DLD1 (cell line): ENCODE measurements at regions not wholly inside any gene's neighbourhood (a gene's known extent, or its start where the extent isn't known, plus 50 kb on each side); places are given as distances from the start of the nearest gene placed in this dataset.
"Not testable (repeated sequence)": the region's sequence is repeated elsewhere in the genome, so short reads cannot be mapped to it uniquely, and the experiment has no call there.

ENCODE experiments used
- in situ Hi-C: cut with HindIII; loops from 2 replicates; pipeline ENCODE4 v1.10.0; 2017; ENCODE audit warnings: low sequenced_read_pairs

GRCh38 chr10:10731366-10731765 lies 286.3 kb upstream of the CELF2 start:
- in situ Hi-C loops, result no loop called here

DNA sequence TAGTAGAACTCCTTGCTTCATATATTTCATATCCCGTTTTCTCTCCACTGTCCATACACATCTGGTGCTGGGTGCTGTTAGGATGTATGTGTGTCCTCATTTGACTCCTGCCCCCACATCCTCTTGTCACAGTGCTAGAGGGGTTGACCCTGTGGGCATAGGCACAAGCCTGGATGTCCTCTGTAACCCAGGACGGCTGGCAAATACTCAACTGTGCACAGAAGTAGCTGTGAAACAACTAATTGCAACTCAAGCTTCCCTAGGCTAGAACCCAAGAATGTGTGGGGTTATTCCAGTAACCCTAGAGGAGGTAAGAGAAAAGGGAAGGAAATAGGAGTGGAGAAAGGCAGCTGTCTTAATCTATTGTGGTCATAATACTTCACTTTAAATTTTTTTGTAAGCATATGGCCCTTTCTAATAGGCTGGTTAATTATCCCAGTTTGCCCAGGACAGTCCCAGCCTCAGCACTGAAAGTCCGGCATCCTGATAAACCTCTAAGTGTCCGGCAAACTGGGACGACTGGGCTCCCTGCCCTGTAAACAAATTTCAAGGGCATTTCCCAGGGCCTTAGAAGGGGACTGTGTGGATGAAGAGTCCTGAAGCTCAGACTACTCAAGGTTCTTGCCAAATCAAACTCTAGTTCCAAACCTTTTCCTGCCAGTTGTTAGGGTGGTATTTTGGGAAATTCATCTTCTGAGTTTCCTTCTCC lies 283.2 kb upstream of the CELF2 start:
- in situ Hi-C loops, result no loop called here

DNA sequence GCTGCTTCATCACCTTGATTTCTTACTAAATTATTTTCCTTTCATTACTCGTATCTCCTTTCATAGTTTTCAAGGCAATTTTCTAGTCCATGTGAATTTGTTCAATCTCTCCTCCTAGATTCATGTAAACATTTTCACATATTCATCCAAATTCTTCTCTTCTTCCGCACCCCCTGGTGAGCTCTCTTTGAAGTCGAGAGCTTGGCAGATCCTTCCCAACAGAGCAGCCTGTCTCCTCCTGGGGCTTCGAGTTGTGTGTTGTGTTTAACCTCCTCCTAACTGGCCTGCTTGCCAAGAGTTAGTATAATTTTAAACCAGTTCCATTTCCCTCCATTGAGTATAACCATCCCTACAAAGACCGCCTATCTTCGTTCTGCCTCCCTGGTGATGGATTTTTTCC lies 272.4 kb upstream of the CELF2 start:
- in situ Hi-C loops, result no loop called here

GRCh38 chr10:10755490-10755889 lies 262.2 kb upstream of the CELF2 start:
- in situ Hi-C loops, result no loop called here

DNA sequence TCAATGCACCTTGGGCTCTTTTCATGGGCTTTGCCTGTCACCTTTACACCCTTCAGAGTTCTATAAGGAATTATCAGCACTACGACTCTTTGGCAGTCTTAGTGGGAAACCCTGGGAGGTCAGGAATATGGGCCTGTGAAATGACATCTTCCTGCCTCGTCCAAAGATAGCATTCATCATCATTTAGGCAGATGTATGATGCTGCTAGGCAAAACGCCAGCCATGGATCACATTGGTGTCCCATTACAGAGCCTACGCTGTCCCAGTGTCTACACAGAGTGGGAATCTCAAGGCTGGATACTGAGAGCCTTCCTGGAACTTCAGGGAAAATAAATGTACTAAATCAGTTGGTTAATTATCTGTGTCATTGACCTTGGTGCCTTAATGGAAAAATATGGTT lies 259.4 kb upstream of the CELF2 start:
- in situ Hi-C loops, result no loop called here

- in situ Hi-C loops, result not testable (repeated sequence)
Measured at GRCh38 chr10:10759806-10760205, 257.9 kb upstream of the CELF2 start.

DNA sequence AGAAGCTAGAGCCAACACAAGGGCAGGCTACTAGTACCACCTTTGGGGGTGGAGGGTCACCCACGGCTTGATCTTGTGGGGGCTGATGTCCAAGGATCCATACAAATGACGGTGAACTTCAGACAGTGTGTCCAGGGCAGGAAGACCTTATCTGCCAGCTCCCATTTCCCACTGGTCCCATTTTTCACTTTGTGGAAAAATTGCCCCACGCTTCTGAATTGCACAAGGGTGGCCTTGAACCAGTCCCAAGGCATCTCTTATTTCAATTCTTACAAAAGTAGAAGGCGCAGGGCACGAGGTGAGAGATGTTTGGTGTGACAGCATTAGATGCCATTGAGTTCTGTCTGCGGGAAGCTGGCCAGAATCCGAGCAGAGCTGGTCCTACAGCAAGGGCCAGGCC lies 252.7 kb upstream of the CELF2 start:
- in situ Hi-C loops, result no loop called here

DNA sequence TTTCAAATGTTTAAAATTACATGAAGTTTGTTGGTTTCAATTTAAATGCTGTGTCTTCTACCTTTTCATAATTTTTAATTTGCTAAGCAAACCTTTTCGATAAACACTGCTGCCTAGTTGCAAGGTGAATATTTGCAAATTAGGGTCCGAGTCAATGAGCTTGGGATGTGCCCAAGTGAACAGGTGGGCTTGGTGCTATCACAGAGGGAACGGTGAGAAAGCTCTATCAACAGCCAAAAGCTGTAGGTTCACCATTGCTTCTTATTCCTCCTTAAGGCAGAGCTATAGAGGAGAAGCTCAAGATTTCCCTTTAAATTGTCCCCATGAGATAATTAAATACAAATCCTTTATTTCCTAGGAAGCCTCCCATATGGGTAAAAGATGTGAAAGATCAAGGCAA lies 245.3 kb upstream of the CELF2 start:
- in situ Hi-C loops, result no loop called here

GRCh38 chr10:10772874-10773508 lies 244.7 kb upstream of the CELF2 start:
- in situ Hi-C loops, result no loop called here

- in situ Hi-C loops, result no loop called here
Measured at GRCh38 chr10:10774416-10774815, 243.3 kb upstream of the CELF2 start.

- in situ Hi-C loops, result no loop called here
Measured at GRCh38 chr10:10776363-10776762, 241.3 kb upstream of the CELF2 start.

GRCh38 chr10:10777279-10777678 lies 240.4 kb upstream of the CELF2 start:
- in situ Hi-C loops, result no loop called here

- in situ Hi-C loops, result no loop called here
Measured at GRCh38 chr10:10777723-10778122, 239.9 kb upstream of the CELF2 start.

- in situ Hi-C loops, result no loop called here
Measured at GRCh38 chr10:10778959-10779358, 238.7 kb upstream of the CELF2 start.

DNA sequence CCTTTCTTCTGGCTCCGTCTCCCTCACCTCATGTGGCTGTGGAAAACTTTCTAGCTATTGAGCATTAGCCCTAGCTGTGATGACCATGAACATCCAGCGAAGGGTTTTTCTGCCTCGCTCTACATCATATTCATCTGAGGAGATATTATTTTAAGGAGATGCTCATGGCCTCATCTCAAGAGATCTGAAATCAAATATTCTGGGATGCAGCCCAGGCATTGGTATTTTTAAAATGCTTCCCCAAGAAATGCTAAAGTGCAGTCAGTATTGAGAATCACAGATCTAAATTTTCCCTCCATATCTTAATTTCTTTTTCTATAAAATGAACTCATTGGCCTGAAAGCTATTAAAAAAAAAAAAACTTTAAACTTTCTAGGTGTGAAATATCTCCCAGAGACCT lies 238.2 kb upstream of the CELF2 start:
- in situ Hi-C loops, result no loop called here

DNA sequence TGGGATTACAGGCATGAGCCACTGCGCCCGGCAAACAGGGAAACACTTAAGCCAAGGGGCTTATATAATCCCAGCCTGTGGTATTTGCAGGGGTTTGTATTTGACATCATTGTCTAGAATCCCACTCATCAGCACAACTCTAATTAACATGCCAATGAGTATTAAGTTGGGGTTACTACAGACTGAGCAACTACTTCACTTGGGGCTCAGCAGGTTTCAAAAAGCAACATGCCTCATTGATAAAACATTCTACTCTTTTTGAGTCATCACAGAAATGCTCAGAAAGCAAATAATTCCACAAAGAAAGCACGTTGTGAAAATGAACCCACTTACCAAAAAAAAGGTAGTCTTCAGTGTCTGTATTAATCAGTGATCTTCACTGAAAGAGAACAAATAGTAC lies 236.9 kb upstream of the CELF2 start:
- in situ Hi-C loops, result no loop called here

GRCh38 chr10:10782603-10783002 lies 235.1 kb upstream of the CELF2 start:
- in situ Hi-C loops, result no loop called here

DNA sequence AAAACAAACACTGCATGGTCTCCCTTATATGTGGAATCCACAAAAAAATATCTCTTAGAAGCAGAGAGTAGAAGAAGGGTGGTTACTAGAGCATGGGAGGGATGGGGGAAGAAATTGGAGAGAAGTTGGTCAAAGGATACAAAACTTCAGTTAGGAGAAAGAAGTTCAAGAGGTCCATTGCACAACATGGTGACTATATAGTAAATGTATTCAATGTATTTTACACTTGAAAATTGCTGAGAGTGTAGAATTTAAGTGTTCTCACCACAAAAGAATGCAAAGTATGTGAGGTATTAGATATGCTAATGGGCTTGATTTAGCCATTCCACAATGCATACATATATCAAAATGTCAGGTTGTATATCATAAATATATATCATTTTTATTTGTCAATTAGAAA lies 232.0 kb upstream of the CELF2 start:
- in situ Hi-C loops, result no loop called here

GRCh38 chr10:10786109-10787090 lies 231.3 kb upstream of the CELF2 start:
- in situ Hi-C loops, result no loop called here

GRCh38 chr10:10787586-10787985 lies 230.1 kb upstream of the CELF2 start:
- in situ Hi-C loops, result no loop called here

DNA sequence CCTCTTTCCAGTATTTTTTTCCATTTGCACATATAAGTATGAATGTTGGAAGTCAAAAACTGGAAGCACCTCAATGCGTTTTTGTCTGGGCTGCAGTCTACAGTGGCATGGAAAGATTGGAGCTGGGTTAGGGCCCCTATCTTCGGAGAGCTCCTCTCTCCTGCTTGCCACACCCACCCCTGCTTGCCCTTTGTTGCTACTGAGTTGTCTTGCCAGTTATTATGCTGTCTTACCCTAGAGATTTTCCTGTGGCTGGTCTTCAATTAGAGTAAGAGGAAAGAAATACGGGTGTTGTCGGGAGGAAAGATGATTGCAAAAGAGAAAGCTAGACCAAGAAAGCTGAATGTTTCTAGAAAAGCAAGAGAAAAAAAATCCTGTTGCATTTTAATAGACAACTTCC lies 228.9 kb upstream of the CELF2 start:
- in situ Hi-C loops, result no loop called here

DNA sequence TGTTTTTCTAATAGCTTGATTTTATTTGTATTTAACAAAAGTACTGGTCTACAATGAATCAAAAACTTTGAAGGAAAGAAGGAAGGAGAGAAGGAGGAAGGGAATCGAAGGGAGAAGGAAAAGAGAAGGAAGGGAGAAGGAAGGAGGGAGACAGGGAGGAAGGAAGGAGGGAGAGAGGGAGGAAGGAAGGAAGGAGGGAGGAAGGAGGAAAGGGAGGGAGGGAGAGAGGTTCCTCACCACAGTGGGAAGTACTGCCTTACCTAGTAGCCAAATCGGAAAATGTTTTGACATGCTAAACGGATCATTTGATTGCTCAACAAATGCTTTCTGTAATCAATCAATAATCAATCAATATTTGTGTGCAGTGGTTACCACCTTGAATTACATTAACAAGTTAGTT lies 225.8 kb upstream of the CELF2 start:
- in situ Hi-C loops, result no loop called here
